ENCODE measurements at regions not wholly inside any gene's neighbourhood (a gene's known extent, or its start where the extent isn't known, plus 50 kb on each side); places are given as distances from the start of the nearest gene placed in this dataset.

DNA sequence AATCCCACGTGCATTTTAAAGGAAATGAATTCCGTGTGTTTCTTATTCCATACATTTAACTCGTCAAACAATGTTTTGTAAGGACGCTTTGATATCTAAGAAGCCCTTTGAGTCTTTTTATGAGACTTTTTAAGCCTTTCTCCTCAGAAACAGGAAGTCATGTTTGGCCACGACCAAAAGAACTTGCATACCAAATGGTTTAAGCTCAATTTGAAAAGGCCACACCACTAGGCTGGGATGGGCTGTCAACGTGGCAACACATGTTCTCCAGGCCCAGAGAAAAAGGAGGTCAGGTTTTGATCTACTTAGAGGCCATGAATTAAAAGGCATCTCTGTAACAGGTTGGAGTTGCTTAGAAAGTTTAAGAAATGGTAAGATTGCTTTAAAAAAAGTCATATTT is 441.8 kb downstream of the CMPK2 start:
- TF ChIP-seq, protein P1, sequence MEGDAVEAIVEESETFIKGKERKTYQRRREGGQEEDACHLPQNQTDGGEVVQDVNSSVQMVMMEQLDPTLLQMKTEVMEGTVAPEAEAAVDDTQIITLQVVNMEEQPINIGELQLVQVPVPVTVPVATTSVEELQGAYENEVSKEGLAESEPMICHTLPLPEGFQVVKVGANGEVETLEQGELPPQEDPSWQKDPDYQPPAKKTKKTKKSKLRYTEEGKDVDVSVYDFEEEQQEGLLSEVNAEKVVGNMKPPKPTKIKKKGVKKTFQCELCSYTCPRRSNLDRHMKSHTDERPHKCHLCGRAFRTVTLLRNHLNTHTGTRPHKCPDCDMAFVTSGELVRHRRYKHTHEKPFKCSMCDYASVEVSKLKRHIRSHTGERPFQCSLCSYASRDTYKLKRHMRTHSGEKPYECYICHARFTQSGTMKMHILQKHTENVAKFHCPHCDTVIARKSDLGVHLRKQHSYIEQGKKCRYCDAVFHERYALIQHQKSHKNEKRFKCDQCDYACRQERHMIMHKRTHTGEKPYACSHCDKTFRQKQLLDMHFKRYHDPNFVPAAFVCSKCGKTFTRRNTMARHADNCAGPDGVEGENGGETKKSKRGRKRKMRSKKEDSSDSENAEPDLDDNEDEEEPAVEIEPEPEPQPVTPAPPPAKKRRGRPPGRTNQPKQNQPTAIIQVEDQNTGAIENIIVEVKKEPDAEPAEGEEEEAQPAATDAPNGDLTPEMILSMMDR (IDR thresholded peaks at IDR 0.05), result no peak
- TF ChIP-seq EZH2 (IDR thresholded peaks at IDR 0.05) (no peak), EZH2phosphoT487 (IDR thresholded peaks at IDR 0.05) (no peak)

All from neural progenitor cell (in vitro differentiated cells).